ENCODE measurements at regions not wholly inside any gene's neighbourhood (a gene's known extent, or its start where the extent isn't known, plus 50 kb on each side); places are given as distances from the start of the nearest gene placed in this dataset.
A peak's percentile ranks its signal among the peaks of the same experiment; 100 is the strongest.
"Not testable (repeated sequence)": the region's sequence is repeated elsewhere in the genome, so short reads cannot be mapped to it uniquely, and the experiment has no call there.

DNA sequence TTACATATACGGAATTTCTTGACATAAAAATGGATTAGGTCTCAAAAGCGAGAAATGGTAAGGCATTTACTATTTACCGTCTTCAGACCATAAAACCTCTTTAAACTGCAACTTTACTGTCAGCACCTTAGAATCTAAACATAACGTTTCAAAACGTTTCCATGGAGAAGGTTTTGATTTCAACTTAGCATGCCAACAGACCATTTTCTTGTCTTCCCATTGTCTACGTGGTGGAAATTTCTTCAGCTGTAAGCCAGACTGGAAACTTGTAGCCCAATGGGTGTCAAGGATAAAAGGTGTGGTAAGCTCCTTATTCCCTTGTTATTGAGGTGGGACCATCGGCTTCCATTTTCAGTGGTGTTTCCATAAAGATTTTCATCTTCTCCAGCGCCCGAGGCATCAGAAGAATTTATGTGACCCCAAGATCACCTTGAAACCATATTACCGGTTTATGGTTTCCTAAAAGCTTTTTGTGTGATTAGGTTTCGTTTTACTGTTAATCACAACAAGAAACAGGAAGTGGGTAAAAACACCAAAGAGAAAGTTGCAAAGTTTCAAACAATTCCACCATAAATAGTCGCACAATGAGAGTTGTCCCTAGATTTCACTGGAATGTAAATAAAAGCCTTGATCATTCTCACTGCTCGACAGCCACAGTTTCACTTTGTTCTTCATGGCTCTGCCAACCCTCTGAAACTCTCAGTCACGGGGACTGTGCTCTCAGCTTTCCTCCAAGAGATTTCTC, 63.0 kb upstream of the CD2AP start:
- no peak overlapping the region for H3K27ac ChIP-seq
- in situ Hi-C loops (cut with MboI; ENCODE audit: low pct_unique_long_range_greater_than_20kb in 2 of 9, low sequenced_read_pairs in 9 of 9, unreplicated experiment in 9 of 9): loop anchor here in 3 of 9 experiments (25.0 kb wide), 3 partner anchors 198 to 373 kb away; partner anchors contain the start of gene OPN5 (in 1 of the 3)
- peaks cover 0 to 2% of the 10 kb centered on the region in 2 donors for H3K4me1 ChIP-seq (replicated peaks in 1 of 2)
- peak in 6 of 8 experiments; percentile 27 to 88 (median 63) for ATAC-seq (replicated peaks in 6 of 8)
- H3K4me3 ChIP-seq: no peak overlapping the region
- 3 to 83% (median 72%) methylated on average over 2 to 14 of the region's 14 CpGs for WGBS, 10 experiments

DNA sequence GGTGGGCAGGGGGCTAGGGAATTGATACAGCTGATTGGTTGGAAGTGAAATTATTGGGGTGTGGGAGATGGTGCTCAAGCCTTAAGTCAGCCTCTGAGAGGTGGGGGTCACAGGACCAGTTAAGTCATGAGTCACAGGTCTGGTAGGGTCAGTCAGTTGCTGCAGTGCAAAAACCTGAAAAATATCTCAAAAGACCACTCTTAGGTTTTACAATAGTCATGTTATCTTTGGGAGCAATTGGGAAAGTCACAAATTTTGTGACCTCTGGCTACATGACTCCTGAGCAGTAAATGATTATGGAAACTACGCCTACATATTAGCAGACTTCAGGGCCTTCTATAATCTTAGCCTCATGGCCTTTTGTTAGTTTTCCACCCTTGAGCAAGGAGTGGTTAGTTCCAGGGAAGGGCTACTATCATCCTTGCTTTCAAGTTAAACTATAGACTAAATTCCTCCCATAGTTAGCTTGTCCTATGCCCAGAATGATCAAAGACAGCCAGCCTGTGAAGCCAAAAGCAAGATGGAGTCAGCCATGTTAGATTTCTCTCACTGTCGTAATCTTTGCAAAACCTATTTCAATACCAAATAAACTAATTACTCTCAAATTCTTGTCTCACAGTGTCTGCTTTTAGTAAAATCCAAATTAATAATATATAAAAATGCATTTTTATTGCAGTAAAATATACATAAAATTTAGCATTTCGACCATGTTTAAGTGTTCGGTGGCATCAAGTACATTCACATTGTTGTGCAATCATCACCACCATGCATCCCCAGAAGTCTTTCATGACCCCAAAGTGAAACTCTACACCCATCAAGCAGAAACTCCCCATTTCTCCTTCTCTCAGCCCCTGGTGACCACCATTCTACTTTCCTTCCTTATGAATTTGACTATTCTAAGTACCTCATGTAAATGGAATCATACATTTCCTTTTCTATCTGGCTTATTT, 60.9 kb upstream of the CD2AP start:
- no peak overlapping the region for H3K27ac ChIP-seq
- peaks cover 0 to 3% of the 10 kb centered on the region in 2 donors for H3K4me1 ChIP-seq (replicated peaks in 1 of 2)
- ATAC-seq (replicated peaks in 6 of 8): no peak
- in situ Hi-C loops (cut with MboI; ENCODE audit: low pct_unique_long_range_greater_than_20kb in 2 of 9, low sequenced_read_pairs in 9 of 9, unreplicated experiment in 9 of 9): loop anchor here in 3 of 9 experiments (25.0 kb wide), 3 partner anchors 196 to 371 kb away; partner anchors contain the start of gene OPN5 (in 1 of the 3)
- WGBS, 10 experiments: 91 to 100% (median 97%) methylated on average over 1 to 4 of the region's 4 CpGs
- no peak overlapping the region for H3K4me3 ChIP-seq

GRCh38 chr6:47419621-47420020, 58.0 kb upstream of the CD2AP start:
- Histone ChIP-seq H3K4me1 (replicated peaks in 1 of 2) (peaks cover 0 to 3% of the 10 kb centered on the region in 2 donors), H3K4me3 (no peak overlapping the region), H3K27ac (no peak overlapping the region)
- no peak for ATAC-seq (replicated peaks in 6 of 8)
- in situ Hi-C loops (cut with MboI; ENCODE audit: low pct_unique_long_range_greater_than_20kb in 2 of 9, low sequenced_read_pairs in 9 of 9, unreplicated experiment in 9 of 9): loop anchor here in 3 of 9 experiments (25.0 kb wide), 3 partner anchors 193 to 368 kb away; partner anchors contain the start of gene OPN5 (in 1 of the 3)

GRCh38 chr6:47420394-47421371, 56.9 kb upstream of the CD2AP start:
- in situ Hi-C loops (cut with MboI; ENCODE audit: low pct_unique_long_range_greater_than_20kb in 2 of 9, low sequenced_read_pairs in 9 of 9, unreplicated experiment in 9 of 9): loop anchor here in 3 of 9 experiments (25.0 kb wide), 3 partner anchors 192 to 367 kb away; partner anchors contain the start of gene OPN5 (in 1 of the 3)
- peak in 3 of 8 experiments; percentile 55 to 87 (median 60) for ATAC-seq (replicated peaks in 6 of 8)
- 60 to 100% (median 85%) methylated on average over 2 to 5 of the region's 5 CpGs for WGBS, 10 experiments
- Histone ChIP-seq H3K27ac (no peak overlapping the region), H3K4me1 (replicated peaks in 1 of 2) (peaks cover 0 to 3% of the 10 kb centered on the region in 2 donors), H3K4me3 (no peak overlapping the region)

- H3K4me1 ChIP-seq (replicated peaks in 1 of 2): peaks cover 0 to 3% of the 10 kb centered on the region in 2 donors
- in situ Hi-C loops (cut with MboI; ENCODE audit: low pct_unique_long_range_greater_than_20kb in 2 of 9, low sequenced_read_pairs in 9 of 9, unreplicated experiment in 9 of 9): loop anchor here in 3 of 9 experiments (25.0 kb wide), 3 partner anchors 189 to 364 kb away; partner anchors contain the start of gene OPN5 (in 1 of the 3)
- no peak overlapping the region for H3K27ac ChIP-seq
- no peak overlapping the region for H3K4me3 ChIP-seq
- peak in 3 of 8 experiments; percentile 31 to 78 (median 75) for ATAC-seq (replicated peaks in 6 of 8)
Observed at GRCh38 chr6:47423079-47423478, 54.5 kb upstream of the CD2AP start.

DNA sequence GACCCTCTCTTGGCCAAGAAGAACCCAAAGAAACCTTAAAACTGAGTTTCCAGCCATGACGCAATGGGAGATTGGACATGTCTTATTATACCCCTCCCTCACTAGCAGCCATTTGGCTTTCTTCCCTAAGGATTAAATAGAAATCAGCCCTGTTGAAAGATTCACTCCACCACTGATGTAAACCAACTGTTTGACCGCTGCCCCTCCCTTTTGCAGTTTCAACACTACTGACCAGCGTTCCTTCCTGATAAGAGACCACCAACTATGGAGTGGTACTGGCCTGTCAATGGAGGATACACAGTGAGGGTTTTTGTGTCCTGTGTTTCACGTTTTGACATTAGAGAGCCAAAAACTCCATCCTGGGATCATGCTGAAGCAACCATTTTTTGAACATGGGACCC, 53.2 kb upstream of the CD2AP start:
- in situ Hi-C loops (cut with MboI; ENCODE audit: low pct_unique_long_range_greater_than_20kb in 2 of 9, low sequenced_read_pairs in 9 of 9, unreplicated experiment in 9 of 9): loop anchor here in 3 of 9 experiments (25.0 kb wide), 3 partner anchors 188 to 363 kb away; partner anchors contain the start of gene OPN5 (in 1 of the 3)
- 14 to 100% (median 58%) methylated on average over 1 to 4 of the region's 4 CpGs; no CpG with 5 or more reads in 2 of the 10 experiments for WGBS, 10 experiments
- no peak overlapping the region for H3K27ac ChIP-seq
- ATAC-seq (replicated peaks in 6 of 8): no peak
- peaks cover 0 to 2% of the 10 kb centered on the region in 2 donors for H3K4me1 ChIP-seq (replicated peaks in 1 of 2)
- no peak overlapping the region for H3K4me3 ChIP-seq

GRCh38 chr6:47425724-47426123, 51.9 kb upstream of the CD2AP start:
- WGBS, 10 experiments: 17 to 100% (median 92%) methylated on average over 1 to 3 of the region's 3 CpGs; no CpG with 5 or more reads in 5 of the 10 experiments
- H3K4me3 ChIP-seq; ATAC-seq (replicated peaks in 6 of 8); H3K4me1 ChIP-seq (replicated peaks in 1 of 2); H3K27ac ChIP-seq; in situ Hi-C loops (cut with MboI; ENCODE audit: low pct_unique_long_range_greater_than_20kb in 2 of 9, low sequenced_read_pairs in 9 of 9, unreplicated experiment in 9 of 9): not testable (repeated sequence)

- Histone ChIP-seq H3K4me1 (replicated peaks in 1 of 2) (no peaks in the 10 kb centered on the region), H3K27ac (no peak overlapping the region), H3K4me3 (no peak overlapping the region)
- in situ Hi-C loops (cut with MboI; ENCODE audit: low pct_unique_long_range_greater_than_20kb in 2 of 9, low sequenced_read_pairs in 9 of 9, unreplicated experiment in 9 of 9): no loop called here
- 20 to 100% (median 82%) methylated on average over 1 to 2 of the region's 2 CpGs; no CpG with 5 or more reads in 4 of the 10 experiments for WGBS, 10 experiments
- peak in 2 of 8 experiments; percentile 77 to 93 for ATAC-seq (replicated peaks in 6 of 8)
Observed at GRCh38 chr6:47426524-47427302, 50.9 kb upstream of the CD2AP start.

DNA sequence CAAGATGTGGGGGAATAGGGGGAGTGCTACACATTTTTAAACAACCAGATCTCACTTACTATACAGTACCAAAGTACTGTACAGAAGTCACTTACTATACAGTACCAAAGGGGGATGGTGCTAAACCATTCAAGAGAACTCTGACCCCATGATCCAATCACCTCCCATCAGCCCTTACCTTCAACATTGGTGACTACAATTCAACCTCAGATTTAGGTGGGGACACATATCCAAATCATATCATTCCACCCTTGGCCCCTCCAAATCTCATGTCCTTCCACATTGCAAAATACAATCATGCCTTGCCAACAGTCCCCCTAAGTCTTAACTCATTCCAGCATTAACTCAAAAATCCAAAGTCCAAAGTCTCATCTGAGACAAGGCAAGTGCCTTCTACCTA, 49.9 kb upstream of the CD2AP start:
- no peak overlapping the region for H3K4me3 ChIP-seq
- H3K4me1 ChIP-seq (replicated peaks in 1 of 2): no peaks in the 10 kb centered on the region
- no peak for ATAC-seq (replicated peaks in 6 of 8)
- no peak overlapping the region for H3K27ac ChIP-seq
- in situ Hi-C loops (cut with MboI; ENCODE audit: low pct_unique_long_range_greater_than_20kb in 2 of 9, low sequenced_read_pairs in 9 of 9, unreplicated experiment in 9 of 9): no loop called here
